Fibroblast of the aortic adventitia (primary cell): ENCODE measurements at regions not wholly inside any gene's neighbourhood (a gene's known extent, or its start where the extent isn't known, plus 50 kb on each side); places are given as distances from the start of the nearest gene placed in this dataset.
A peak's percentile ranks its signal among the peaks of the same experiment; 100 is the strongest.

Experiments used
- DNase-seq: peaks from one replicate; pipeline ENCODE4 v3.0.0-alpha.2; 2010; ENCODE audit warnings: low read depth
- H3K4me3 ChIP-seq: 2 replicates; pipeline ENCODE4 v1.5.1; 2011; ENCODE audit warnings: low read depth, mild to moderate bottlenecking, control low read depth, low read length, moderate library complexity
- CTCF ChIP-seq: IDR thresholded peaks from 2 replicates; pipeline ENCODE4 v1.5.1; 2011; ENCODE audit warnings: mild to moderate bottlenecking, low read length, control low read depth, inconsistent platforms; ENCODE audit not compliant: insufficient read depth

- no peak for TF ChIP-seq CTCF
- H3K4me3 ChIP-seq: no peak overlapping the region
- DNase-seq: no peak
Observed at GRCh38 chr3:5068531-5069050, 53.5 kb upstream of the ARL8B start.

GRCh38 chr3:5069627-5070026 is 52.5 kb upstream of the ARL8B start:
- no peak for DNase-seq
- H3K4me3 ChIP-seq: no peak overlapping the region
- no peak for TF ChIP-seq CTCF

- TF ChIP-seq CTCF: no peak
- DNase-seq: peak; percentile 84
- H3K4me3 ChIP-seq: no peak overlapping the region
Observed at GRCh38 chr3:5071061-5071460, 51.0 kb upstream of the ARL8B start.

- TF ChIP-seq CTCF: no peak
- H3K4me3 ChIP-seq: no peak overlapping the region
- no peak for DNase-seq
Observed at GRCh38 chr3:5072100-5072816, 49.8 kb upstream of the ARL8B start.
